GM08714 (cell line): ENCODE measurements at regions not wholly inside any gene's neighbourhood (a gene's known extent, or its start where the extent isn't known, plus 50 kb on each side); places are given as distances from the start of the nearest gene placed in this dataset.
"Not testable (repeated sequence)": the region's sequence is repeated elsewhere in the genome, so short reads cannot be mapped to it uniquely, and the experiment has no call there.

ENCODE experiments used
- H3K4me3 ChIP-seq: fragments of 200-500 bp; sonication (Bioruptor generic); 2 replicates; pipeline ENCODE4 v1.5.1; 2014; ENCODE audit warnings: mild to moderate bottlenecking, low read length, inconsistent platforms
- ZNF274 ChIP-seq: IDR thresholded peaks from 2 replicates; pipeline ENCODE4 v1.6.1; 2012; ENCODE audit warnings: mild to moderate bottlenecking, low read depth, low read length

DNA sequence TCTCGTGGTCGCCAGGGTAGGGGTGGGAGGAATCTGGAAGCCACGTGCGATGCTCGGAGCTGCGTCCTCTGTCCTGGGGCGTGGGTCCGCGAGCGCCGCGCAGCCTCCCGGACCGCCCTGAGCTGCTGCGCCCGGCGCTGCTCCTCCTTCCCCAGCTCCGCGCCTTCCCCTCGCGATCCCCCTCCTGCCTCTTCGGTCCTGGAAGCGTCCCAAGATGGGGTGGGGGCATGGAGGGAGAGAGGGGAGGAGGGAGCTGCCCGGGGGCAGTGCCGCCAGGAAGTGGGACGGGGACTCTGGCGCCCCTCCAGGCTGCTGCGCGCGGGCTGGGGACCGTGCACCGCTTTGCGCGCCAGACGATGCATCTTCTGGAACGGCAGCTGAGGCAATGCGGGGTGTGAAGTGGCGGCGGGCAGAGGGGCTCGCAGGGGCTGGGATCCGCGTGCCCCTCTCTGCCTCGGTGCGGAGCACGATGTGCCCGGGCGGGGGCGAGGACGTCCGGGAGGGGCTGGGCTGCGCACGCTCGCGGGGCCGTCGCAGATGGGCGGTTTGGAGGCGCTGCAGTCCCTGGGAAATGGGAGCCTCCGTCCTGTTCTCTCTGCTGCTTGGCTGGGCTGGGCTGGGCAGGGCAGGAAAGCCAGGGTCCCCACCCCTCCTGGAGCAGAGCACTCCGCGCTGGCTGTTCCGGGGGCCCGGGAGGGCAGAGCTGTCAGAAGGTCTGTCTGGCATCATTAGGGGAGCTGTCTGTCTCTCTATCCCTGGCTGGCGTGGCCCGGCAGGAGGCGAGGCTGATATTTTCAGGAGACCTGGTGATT lies 388.0 kb downstream of the SEC14L1 start:
- no peak for TF ChIP-seq ZNF274
- H3K4me3 ChIP-seq: no peak overlapping the region

DNA sequence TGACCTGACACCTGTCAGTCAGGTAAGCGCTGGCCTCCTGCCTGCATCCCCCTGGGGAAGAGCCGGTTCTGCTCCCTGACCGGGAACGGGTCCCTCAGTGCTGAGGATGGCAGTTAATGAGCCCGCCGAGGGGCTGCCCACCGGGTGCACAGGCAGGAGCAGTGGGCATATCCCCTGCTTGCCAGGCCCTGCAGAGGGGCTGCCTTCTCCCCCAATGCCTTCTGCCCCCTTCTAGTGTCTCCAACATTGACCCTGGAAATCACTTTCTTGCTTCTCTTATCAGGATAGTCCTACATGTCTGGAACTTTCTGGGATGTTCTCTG lies 388.5 kb downstream of the SEC14L1 start:
- no peak for TF ChIP-seq ZNF274
- no peak overlapping the region for H3K4me3 ChIP-seq

DNA sequence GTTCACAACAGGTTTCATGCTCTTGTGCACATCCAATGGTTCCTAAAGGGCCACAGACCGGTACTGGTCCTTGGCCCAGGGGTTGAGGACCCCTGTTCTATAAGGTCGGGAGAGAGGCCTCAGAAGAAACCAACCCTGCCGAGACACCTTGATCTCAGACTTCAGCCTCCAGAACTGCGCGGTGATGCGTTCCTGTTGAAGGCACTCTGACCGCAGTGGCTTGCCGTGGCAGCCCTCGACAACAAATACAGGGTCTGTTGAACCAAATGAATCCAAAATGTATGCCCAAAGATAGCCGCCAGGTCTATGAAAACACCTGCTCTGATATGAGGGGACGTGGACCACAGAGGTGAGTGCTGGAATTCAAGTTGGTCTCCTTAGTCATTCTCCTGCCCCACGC lies 389.8 kb downstream of the SEC14L1 start:
- no peak for TF ChIP-seq ZNF274
- H3K4me3 ChIP-seq: no peak overlapping the region

DNA sequence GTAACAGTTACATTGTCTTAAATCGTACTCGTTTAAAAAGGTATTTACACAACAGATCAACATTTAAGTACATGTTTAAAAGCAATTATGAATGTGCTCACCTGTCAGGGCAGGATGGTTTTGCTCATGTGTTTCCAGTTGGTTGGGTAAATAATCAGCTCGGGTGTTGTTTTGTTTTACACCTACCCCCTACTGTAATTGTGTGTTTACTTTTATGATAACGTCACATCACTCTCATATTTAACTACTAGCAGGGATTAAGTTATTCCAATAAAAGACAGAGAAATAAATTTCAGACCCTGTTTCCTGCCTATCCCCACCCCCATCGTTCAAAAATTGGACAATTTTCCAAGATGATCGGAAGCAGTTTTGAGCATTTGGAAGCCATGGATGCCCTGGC lies 390.2 kb downstream of the SEC14L1 start:
- TF ChIP-seq ZNF274: no peak

DNA sequence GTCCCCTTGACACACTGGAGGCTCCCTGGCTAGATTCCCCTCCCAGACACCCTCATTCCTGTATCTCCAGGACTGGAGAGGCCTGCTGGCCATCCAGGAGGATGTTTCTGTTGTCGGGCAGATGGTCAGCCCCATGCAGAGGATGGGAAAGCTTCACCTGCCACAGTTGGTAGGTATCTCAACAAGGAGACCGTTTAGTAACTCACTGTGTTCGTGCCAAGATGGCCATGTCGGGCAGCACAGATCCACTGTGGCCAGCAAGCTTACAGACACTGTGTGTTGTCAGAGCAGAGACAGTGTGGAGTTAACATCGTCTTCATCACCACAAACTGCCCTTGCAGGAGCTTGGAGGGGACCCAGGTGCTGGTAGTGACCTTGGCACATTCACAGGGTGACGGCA lies 390.9 kb downstream of the SEC14L1 start:
- no peak overlapping the region for H3K4me3 ChIP-seq
- TF ChIP-seq ZNF274: no peak

More for the DNA sequence above, 390.2 kb downstream of the SEC14L1 start:
- no peak overlapping the region for H3K4me3 ChIP-seq

DNA sequence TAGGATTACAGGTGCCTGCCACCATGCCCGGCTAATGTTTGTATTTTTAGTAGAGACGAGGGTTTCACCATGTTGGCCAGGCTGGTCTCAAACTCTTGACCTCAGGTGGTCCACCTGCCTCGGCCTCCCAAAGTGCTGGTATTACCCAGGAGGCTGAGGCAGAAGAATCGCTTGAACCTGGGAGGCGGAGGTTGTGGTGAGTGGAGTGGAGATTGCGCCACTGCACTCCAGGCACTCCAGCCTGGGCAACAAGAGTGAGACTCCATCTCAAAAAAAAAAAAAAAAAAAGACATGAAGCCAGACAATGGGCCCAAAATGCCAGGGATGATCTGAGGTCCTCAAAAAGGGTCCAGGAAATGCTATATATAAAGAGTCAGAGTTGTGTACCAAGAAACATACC lies 392.9 kb downstream of the SEC14L1 start:
- not testable (repeated sequence) for H3K4me3 ChIP-seq

DNA sequence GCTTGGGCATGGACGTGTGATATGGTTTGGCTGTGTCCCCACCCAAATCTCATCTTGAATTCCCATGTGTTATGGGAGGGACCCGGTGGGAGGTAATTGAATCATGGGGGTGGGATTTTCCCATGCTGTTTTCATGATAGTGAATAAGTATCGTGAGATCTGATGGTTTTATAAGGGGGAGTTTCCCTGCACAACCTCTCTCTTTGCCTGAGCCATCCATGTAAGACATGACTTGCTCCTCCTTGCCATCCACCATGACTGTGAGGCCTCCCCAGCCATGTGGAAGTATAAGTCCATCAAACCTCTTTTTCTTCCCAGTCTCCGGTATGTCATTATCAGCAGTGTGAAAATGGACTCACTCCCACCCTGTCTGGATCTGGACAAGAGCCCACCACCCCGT lies 393.4 kb downstream of the SEC14L1 start:
- no peak for TF ChIP-seq ZNF274
- no peak overlapping the region for H3K4me3 ChIP-seq

DNA sequence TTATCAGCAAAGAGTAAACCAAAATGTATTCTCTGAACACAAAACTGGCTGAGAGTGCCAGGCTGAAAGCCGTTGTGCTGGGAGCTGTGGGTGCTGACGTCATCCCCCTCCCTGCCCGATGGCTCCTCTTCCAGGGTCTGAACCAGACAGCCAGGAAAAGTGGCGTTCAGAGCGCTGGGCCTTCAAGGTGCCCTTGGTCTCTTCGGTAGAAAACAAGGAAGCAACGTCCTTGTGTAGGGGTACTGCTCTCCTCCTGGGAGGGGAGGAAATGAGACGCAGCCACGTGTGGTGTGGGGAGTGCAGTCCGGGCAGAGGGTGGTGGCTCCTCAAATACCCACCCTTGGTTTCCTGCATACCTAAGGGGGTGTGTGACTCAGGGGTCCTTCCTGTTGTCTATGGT lies 394.7 kb downstream of the SEC14L1 start:
- no peak overlapping the region for H3K4me3 ChIP-seq
- no peak for TF ChIP-seq ZNF274

DNA sequence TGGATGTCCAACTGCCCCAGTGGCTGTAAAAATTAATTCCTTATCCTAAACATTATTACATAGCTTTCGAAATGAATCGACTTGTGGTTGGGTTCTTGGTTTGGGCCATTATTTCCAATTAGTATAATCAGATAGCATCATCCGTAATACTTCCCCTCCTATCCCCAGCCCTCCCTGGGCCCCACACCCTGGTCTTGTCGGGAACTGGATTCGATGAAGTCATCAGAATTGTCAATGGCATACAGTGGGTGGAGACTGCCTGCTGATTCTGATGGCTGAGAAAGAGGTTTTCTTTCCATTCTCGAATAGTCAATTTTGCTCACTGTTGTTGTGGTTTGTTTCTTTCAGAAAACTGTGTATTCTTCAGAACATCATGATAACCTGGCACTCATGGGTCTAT lies 395.1 kb downstream of the SEC14L1 start:
- H3K4me3 ChIP-seq: no peak overlapping the region
- no peak for TF ChIP-seq ZNF274

DNA sequence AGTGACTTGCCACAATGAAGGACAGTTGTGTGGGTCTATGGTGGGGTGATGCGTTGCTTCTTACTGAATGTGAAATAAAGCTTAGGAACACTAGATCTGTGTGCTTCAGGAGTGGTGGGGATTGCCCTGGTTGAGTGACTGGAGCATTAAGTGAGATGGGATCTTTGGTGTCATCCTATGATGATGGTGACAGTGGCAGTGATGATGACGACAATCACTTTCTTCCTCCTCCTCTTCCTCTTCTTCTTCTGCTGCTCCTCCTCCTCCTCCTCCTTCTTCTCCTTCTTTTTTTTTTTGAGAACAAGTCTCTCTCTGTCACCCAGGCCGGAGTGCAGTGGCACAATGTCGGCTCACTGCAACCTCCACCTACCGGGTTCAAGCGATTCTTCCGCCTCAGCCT lies 396.8 kb downstream of the SEC14L1 start:
- TF ChIP-seq ZNF274: no peak
- no peak overlapping the region for H3K4me3 ChIP-seq

DNA sequence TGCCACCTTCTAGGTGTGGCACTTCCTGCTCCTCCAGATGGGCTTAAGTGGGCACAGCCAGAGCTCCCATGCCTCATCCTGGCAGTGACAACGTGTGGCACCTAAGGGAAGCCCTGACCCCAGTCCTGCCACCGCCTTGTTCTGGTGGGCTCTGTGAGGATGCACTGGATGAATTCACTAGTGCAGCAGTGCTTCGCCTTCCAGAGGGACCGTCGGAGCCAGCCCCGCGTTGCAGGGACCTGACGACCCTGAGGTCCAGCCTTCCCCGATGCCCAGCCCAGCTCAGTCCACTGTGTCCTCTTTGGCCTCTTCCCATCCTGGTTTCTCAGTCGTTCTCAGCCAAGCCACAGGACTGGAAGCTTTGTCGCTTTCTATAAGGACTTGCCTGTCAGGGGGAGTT lies 399.8 kb downstream of the SEC14L1 start:
- no peak overlapping the region for H3K4me3 ChIP-seq
- no peak for TF ChIP-seq ZNF274

DNA sequence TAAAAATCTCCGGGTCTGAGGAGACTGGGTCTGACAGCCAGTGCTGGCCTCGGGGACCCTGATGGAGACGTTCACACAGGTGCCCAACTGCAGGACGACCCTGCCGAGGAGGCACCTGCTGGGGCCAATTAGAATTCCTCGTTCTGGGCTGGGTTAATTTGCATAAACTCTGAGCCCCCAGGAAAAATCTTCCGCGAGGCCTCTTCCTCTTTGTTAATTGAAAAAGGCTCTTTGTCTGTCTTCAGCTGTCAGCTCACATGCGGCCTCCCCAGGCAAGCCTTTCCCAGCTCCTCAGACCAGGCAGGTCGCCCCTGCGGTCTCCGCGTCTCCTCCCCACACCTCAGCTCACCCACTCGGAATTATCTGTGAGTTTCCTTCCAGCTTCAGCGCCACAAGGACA lies 400.2 kb downstream of the SEC14L1 start:
- H3K4me3 ChIP-seq: no peak overlapping the region
- no peak for TF ChIP-seq ZNF274

DNA sequence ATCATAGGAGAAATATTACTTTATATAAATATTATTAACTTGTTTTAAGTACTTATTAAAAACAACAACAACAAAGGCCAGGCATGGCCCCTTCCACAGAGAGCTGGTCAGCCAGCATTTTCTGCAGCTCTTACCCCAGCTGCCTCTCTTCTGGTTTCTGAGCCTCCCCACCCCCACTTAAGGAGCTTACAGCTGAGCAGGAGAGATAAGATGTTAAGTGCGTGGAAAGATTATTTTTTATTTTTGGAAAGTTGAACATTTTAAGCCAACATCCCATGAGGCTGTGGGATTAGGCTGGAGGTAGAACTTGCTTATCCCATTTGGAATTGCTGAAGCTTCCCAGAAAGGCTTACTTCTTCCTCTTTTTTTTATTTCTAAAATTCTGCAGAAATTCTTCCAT lies 401.2 kb downstream of the SEC14L1 start:
- TF ChIP-seq ZNF274: no peak
- no peak overlapping the region for H3K4me3 ChIP-seq

DNA sequence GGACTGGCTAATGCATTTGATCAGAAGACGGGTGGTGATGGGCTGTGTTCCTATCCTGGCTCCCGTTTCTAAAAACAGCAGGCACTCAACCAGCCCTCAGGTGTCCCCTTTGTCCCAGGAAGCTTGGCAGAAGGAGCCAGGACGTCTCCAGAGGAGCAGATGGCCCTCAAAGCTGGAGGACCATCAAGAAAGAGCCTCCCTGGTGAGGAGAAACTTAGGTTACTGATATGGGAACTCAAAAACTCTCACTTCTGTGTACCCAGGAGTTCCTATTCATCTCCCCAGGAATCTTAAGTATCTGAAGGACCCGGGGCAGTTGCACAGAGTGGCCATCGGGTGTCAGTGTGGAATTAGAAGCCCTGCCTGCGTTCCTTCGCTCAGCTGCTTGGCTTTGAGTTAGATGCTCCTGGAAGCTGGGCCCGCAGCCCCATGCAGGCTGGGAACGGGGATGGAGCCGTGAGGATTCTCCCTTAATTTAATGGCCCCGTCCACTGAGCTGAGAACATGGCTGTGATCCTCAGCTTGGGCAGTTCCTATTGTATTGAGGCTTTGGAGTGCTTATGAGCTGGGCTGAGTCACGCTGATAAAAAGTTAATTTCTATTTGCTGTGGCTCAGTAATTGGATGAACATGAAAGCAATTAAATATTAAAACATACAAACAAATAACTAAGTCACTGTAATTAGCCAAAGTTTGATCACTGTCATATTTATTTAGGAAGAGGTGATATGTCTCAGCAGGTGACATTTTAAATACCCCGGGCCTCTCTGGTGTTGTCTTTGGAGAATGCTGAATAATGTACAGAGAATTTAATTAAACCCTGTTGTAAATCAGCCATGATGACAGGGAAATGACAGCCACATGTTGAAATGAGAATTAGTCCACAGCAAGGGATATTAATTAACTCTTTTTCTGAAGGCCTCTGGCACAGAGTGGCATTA lies 402.1 kb downstream of the SEC14L1 start:
- H3K4me3 ChIP-seq: no peak overlapping the region
- no peak for TF ChIP-seq ZNF274

DNA sequence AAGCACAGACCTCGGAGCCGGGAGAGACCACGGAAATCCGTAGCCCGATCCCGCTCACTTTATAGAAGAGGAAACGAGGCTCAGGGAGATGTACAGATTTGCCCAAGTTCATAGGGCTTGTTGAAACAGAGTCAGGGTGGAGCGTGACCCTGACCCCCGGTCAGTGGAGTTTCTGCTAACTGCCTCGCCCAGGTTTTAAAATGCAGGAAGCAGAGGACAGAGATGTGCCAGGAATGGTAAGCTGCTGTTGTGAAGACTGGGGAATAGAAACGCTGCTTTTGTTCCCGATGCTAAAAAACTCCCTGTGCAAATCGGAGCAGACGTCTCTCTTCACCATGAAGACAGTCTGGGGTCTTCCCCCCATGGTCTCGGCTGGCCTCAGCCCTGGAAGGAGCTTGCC lies 403.0 kb downstream of the SEC14L1 start:
- TF ChIP-seq ZNF274: no peak
- H3K4me3 ChIP-seq: no peak overlapping the region
